Hepatocyte (in vitro differentiated cells): ENCODE measurements at regions not wholly inside any gene's neighbourhood (a gene's known extent, or its start where the extent isn't known, plus 50 kb on each side); places are given as distances from the start of the nearest gene placed in this dataset.

Experiments used
- DNase-seq: peaks from one replicate; pipeline ENCODE4 v3.0.0-alpha.2; 2016; ENCODE audit warnings: low spot score
- H2AFZ ChIP-seq: fragments of 200-600 bp; sonication (generic); 2 replicates; pipeline ENCODE4 v1.6.0; 2016; ENCODE audit warnings: antibody characterized with exemption, mild to moderate bottlenecking
- H3K27ac ChIP-seq: fragments of 200-600 bp; sonication (generic); 2 replicates; pipeline ENCODE4 v1.5.1; 2016; ENCODE audit warnings: mild to moderate bottlenecking
- H3K27me3 ChIP-seq: fragments of 200-600 bp; sonication (generic); 2 replicates; pipeline ENCODE4 v1.6.1; 2016
- H3K36me3 ChIP-seq: fragments of 200-600 bp; sonication (generic); replicated peaks from 2 replicates; pipeline ENCODE4 v1.5.1; 2016; ENCODE audit warnings: low read depth; ENCODE audit not compliant: insufficient read depth
- H3K4me1 ChIP-seq: fragments of 200-600 bp; sonication (generic); 2 replicates; pipeline ENCODE4 v1.5.1; 2016; ENCODE audit warnings: mild to moderate bottlenecking, moderate library complexity; ENCODE audit not compliant: insufficient read depth
- H3K4me2 ChIP-seq: fragments of 200-600 bp; sonication (generic); 2 replicates; pipeline ENCODE4 v1.6.0; 2016
- H3K4me3 ChIP-seq: fragments of 200-600 bp; sonication (generic); 2 replicates; pipeline ENCODE4 v1.5.1; 2016; ENCODE audit warnings: mild to moderate bottlenecking
- H3K79me2 ChIP-seq: fragments of 200-600 bp; sonication (generic); 2 replicates; pipeline ENCODE4 v1.6.0; 2017; ENCODE audit warnings: mild to moderate bottlenecking
- H3K9me2 ChIP-seq: fragments of 200-600 bp; sonication (generic); replicated peaks from 2 replicates; pipeline ENCODE4 v1.6.0; 2017; ENCODE audit warnings: mild to moderate bottlenecking; ENCODE audit not compliant: insufficient read depth
- H3K9me3 ChIP-seq: fragments of 200-600 bp; sonication (generic); 2 replicates; pipeline ENCODE4 v1.5.1; 2016; ENCODE audit warnings: low read depth, mild to moderate bottlenecking
- H4K20me1 ChIP-seq: fragments of 200-600 bp; sonication (generic); 2 replicates; pipeline ENCODE4 v1.6.0; 2016; ENCODE audit warnings: mild to moderate bottlenecking; ENCODE audit not compliant: insufficient read depth, poor library complexity, severe bottlenecking
- EZH2 ChIP-seq: fragments of 200-600 bp; sonication (generic); IDR thresholded peaks from 2 replicates; pipeline ENCODE4 v1.6.1; 2016; ENCODE audit warnings: antibody characterized with exemption, mild to moderate bottlenecking, borderline replicate concordance
- EZH2phosphoT487 ChIP-seq: fragments of 200-600 bp; sonication (generic); IDR thresholded peaks from one replicate; pipeline ENCODE4 v1.6.1; 2018; ENCODE audit warnings: antibody characterized with exemption, mild to moderate bottlenecking, low read depth, moderate library complexity; ENCODE audit not compliant: unreplicated experiment, severe bottlenecking
- WGBS: methylation state at CpG from one replicate; pipeline ENCODE4 v1.1.6; 2016; ENCODE audit warnings: low lambda C conversion rate; ENCODE audit errors: missing lambda C conversion rate; 5-methylcytosine and 5-hydroxymethylcytosine counted together
- TF ChIP-seq, protein P1 (sequence below): fragments of 200-600 bp; sonication (generic); IDR thresholded peaks from 2 replicates; pipeline ENCODE4 v1.5.1; 2016; ENCODE audit warnings: antibody characterized with exemption, mild to moderate bottlenecking; ENCODE audit not compliant: poor library complexity

DNA sequence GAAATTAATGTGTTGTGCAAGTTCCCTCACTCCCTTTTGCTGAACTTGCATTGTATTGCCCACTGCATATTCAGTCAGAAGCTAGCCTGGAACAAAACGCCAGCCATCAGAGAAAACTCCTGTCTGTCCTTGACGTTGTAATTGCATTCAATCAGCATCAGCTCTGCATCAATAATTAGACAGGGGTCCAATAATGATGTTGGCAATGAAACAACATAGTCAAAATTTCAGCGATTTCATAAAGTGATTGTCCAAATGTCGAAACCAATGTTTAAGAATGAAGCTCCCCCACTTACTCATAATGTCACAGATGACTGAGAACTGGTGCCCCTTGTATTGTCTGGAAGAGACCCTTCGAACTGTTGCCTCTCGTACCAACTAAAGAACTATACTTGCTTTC lies 504.2 kb upstream of the TENM3 start:
- 92% methylated on average over 6 of the region's 6 CpGs for WGBS
- H3K4me3 ChIP-seq, result no peak overlapping the region
- TF ChIP-seq EZH2 (no peak), EZH2phosphoT487 (no peak)
- TF ChIP-seq, protein P1, sequence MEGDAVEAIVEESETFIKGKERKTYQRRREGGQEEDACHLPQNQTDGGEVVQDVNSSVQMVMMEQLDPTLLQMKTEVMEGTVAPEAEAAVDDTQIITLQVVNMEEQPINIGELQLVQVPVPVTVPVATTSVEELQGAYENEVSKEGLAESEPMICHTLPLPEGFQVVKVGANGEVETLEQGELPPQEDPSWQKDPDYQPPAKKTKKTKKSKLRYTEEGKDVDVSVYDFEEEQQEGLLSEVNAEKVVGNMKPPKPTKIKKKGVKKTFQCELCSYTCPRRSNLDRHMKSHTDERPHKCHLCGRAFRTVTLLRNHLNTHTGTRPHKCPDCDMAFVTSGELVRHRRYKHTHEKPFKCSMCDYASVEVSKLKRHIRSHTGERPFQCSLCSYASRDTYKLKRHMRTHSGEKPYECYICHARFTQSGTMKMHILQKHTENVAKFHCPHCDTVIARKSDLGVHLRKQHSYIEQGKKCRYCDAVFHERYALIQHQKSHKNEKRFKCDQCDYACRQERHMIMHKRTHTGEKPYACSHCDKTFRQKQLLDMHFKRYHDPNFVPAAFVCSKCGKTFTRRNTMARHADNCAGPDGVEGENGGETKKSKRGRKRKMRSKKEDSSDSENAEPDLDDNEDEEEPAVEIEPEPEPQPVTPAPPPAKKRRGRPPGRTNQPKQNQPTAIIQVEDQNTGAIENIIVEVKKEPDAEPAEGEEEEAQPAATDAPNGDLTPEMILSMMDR, result no peak

DNA sequence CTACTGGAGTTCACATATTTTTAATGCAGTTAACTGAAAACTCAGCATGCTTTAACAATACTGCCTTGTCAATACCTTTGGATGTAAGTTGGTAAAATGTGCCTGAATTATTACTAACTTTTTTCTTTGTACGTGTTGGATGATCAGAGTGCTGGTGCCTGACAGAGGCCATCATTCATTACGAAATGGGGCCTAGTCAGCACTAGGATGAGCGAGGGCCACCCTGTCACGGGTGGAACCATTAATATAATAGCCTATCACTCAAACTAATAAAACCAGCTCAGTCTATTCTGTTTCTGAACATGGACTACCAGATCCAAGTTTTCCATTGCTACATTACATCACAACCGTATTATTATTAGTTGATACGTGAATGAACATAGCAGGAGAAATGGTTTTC lies 501.7 kb upstream of the TENM3 start:
- TF ChIP-seq EZH2 (no peak), EZH2phosphoT487 (no peak)
- TF ChIP-seq, protein P1, result no peak
- 82% methylated on average over 6 of the region's 6 CpGs for WGBS
- no peak overlapping the region for H3K4me2 ChIP-seq
- H3K4me1 ChIP-seq, result no peaks in the 10 kb centered on the region
- H4K20me1 ChIP-seq, result no peaks in the 10 kb centered on the region
- H3K27me3 ChIP-seq, result no peaks in the 10 kb centered on the region
- no peak for DNase-seq
- H3K27ac ChIP-seq, result no peak overlapping the region
- H3K36me3 ChIP-seq, result no peaks in the 10 kb centered on the region
- H3K4me3 ChIP-seq, result no peak overlapping the region
- H3K9me3 ChIP-seq, result no peaks in the 10 kb centered on the region
- no peaks in the 10 kb centered on the region for H3K9me2 ChIP-seq
- H3K79me2 ChIP-seq, result no peaks in the 10 kb centered on the region
- H2AFZ ChIP-seq, result no peak overlapping the region

More for the DNA sequence above, 504.2 kb upstream of the TENM3 start:
- Histone ChIP-seq H3K27me3 (no peaks in the 10 kb centered on the region), H4K20me1 (no peaks in the 10 kb centered on the region), H3K9me2 (no peaks in the 10 kb centered on the region), H3K4me2 (no peak overlapping the region), H3K36me3 (no peaks in the 10 kb centered on the region), H3K9me3 (no peaks in the 10 kb centered on the region), H3K79me2 (no peaks in the 10 kb centered on the region), H3K27ac (no peak overlapping the region), H3K4me1 (no peaks in the 10 kb centered on the region), H2AFZ (no peak overlapping the region)
- DNase-seq, result no peak

DNA sequence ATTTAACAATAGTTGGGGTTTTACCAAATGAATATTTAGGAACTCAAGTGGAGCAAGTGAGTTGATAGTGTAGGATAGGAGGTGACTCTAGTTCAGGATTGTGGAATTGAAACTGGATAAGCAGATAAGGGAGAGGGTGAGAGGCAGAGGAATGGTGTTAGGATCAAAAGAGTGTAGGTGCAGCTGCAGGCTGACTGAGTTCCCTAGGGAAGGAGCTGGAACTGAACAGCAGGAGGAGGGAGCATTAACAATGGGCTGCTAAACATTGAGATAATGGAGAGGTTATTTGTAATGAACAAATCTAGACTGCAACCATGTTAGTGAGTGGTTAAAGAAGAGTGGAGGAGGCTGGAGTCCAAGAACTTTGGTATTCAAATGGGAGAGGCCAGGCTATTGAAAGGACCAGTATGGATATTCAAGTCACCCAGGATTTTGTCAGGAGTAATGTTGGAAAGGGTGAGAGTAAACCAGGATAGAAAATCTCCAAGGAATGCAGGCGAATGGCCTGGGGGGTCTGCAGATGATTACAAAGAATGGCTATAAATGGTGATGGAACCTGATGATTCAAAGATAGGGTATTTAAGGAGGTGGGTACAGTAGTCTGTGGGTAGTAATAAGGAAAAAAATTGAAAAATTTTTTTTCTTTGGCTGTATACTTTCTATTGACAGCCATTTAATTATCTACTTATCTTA lies 497.1 kb upstream of the TENM3 start:
- no peak for DNase-seq
- H3K79me2 ChIP-seq, result no peaks in the 10 kb centered on the region
- H3K4me1 ChIP-seq, result no peaks in the 10 kb centered on the region
- H4K20me1 ChIP-seq, result no peaks in the 10 kb centered on the region
- no peak overlapping the region for H3K4me2 ChIP-seq
- H3K4me3 ChIP-seq, result no peak overlapping the region
- no peak overlapping the region for H3K27ac ChIP-seq
- TF ChIP-seq, protein P1, result no peak
- H3K36me3 ChIP-seq, result no peaks in the 10 kb centered on the region
- H3K27me3 ChIP-seq, result no peaks in the 10 kb centered on the region
- 78% methylated on average over 1 of the region's 1 CpG for WGBS
- no peak overlapping the region for H2AFZ ChIP-seq
- no peaks in the 10 kb centered on the region for H3K9me2 ChIP-seq
- H3K9me3 ChIP-seq, result no peaks in the 10 kb centered on the region
